IMR-90 (cell line): ENCODE measurements at regions not wholly inside any gene's neighbourhood (a gene's known extent, or its start where the extent isn't known, plus 50 kb on each side); places are given as distances from the start of the nearest gene placed in this dataset.

Source experiments
- ATAC-seq: fragments of 200-7000 bp; cut with Tn5 transposase; 2 replicates; pipeline ENCODE4 v1.9.1; 2020; ENCODE audit warnings: low read depth, mild to moderate bottlenecking, moderate library complexity
- BruUV-seq: library from RNA; stranded (reverse); fragments of 400-500 nt; replicated peaks from 2 replicates; lab custom pipeline; 2021; lab: Mats Ljungman, UMichigan
- CTCF ChIA-PET: fragments of 300-600 bp; formaldehyde crosslinking; extraction: SDS; loops from one replicate; lab custom pipeline; 2021; ENCODE audit warnings: antibody characterized with exemption; lab: Yijun Ruan, JAX
- POLR2A ChIA-PET: fragments of 300-600 bp; sonication (Branson Sonifier 250); formaldehyde crosslinking; loops from one replicate; lab custom pipeline; 2022; ENCODE audit warnings: antibody characterized with exemption; ENCODE audit not compliant: unreplicated experiment; lab: Charles Lee
- DNase-seq: peaks from one replicate; pipeline ENCODE4 v3.0.0; 2013
- H2AFZ ChIP-seq: replicated peaks from 2 replicates; pipeline ENCODE3; 2013; ENCODE audit warnings: low read length, mild to moderate bottlenecking; ENCODE audit not compliant: poor library complexity
- H2AK5ac ChIP-seq: 2 replicates; pipeline ENCODE4 v1.6.1; 2013; ENCODE audit warnings: low read depth, low read length, inconsistent platforms
- H2AK9ac ChIP-seq: replicated peaks from 2 replicates; pipeline ENCODE3; 2013; ENCODE audit warnings: mild to moderate bottlenecking, low read depth, low read length, moderate library complexity; ENCODE audit not compliant: poor library complexity
- H2BK120ac ChIP-seq: 2 replicates; pipeline ENCODE4 v1.6.1; 2013; ENCODE audit warnings: low read depth, low read length, inconsistent platforms
- H2BK15ac ChIP-seq: 3 replicates; pipeline ENCODE4 v1.6.1; 2013; ENCODE audit warnings: low read depth, low read length, inconsistent platforms
- H2BK20ac ChIP-seq: 2 replicates; pipeline ENCODE4 v1.6.1; 2013; ENCODE audit warnings: low read depth, mild to moderate bottlenecking, inconsistent platforms, low read length, moderate library complexity
- H2BK5ac ChIP-seq: 2 replicates; pipeline ENCODE4 v1.6.1; 2013; ENCODE audit warnings: mild to moderate bottlenecking, low read depth, low read length, inconsistent platforms; ENCODE audit not compliant: poor library complexity, severe bottlenecking
- H3K14ac ChIP-seq: replicated peaks from 2 replicates; pipeline ENCODE4 v1.6.1; 2013; ENCODE audit warnings: low read depth, low read length, inconsistent platforms
- H3K18ac ChIP-seq: 2 replicates; pipeline ENCODE4 v1.6.1; 2013; ENCODE audit warnings: low read depth, low read length, control low read depth
- H3K23ac ChIP-seq: 2 replicates; pipeline ENCODE4 v1.6.1; 2013; ENCODE audit warnings: low read depth, low read length, inconsistent platforms
- H3K27ac ChIP-seq: 2 replicates; pipeline ENCODE4 v1.5.1; 2013; ENCODE audit warnings: mild to moderate bottlenecking, control low read depth, low read length; ENCODE audit not compliant: insufficient read depth
- H3K27me3 ChIP-seq: 2 replicates; pipeline ENCODE4 v1.6.1; 2013; ENCODE audit warnings: low read length; ENCODE audit not compliant: control insufficient read depth, insufficient read depth
- H3K36me3 ChIP-seq: 2 replicates; pipeline ENCODE4 v1.6.1; 2013; ENCODE audit warnings: low read length, mixed read lengths; ENCODE audit not compliant: control insufficient read depth, insufficient read depth
- H3K4ac ChIP-seq: 2 replicates; pipeline ENCODE4 v1.6.1; 2013; ENCODE audit warnings: low read depth, low read length, inconsistent platforms
- H3K4me1 ChIP-seq: 2 replicates; pipeline ENCODE4 v1.6.1; 2013; ENCODE audit warnings: low read length, mixed read lengths; ENCODE audit not compliant: control insufficient read depth, insufficient read depth
- H3K4me2 ChIP-seq: 2 replicates; pipeline ENCODE4 v1.6.1; 2013; ENCODE audit warnings: low read depth, mild to moderate bottlenecking, control low read depth, low read length, moderate library complexity
- H3K4me3 ChIP-seq: 2 replicates; pipeline ENCODE4 v1.5.1; 2013; ENCODE audit warnings: low read depth, mild to moderate bottlenecking, control low read depth, low read length, moderate library complexity; ENCODE audit not compliant: insufficient read depth
- H3K56ac ChIP-seq: 2 replicates; pipeline ENCODE4 v1.6.1; 2013; ENCODE audit warnings: low read length, inconsistent platforms; ENCODE audit not compliant: insufficient read depth; ENCODE audit errors: extremely low read depth
- H3K79me1 ChIP-seq, 2 experiments: 2 replicates each; pipeline ENCODE4 v1.6.1; 2013; ENCODE audit warnings: low read length in 2 of 2, inconsistent platforms in 1 of 2, low read depth in 1 of 2
- H3K9ac ChIP-seq: 2 replicates; pipeline ENCODE4 v1.6.1; 2013; ENCODE audit warnings: low read depth, low read length, control low read depth
- H3K9me1 ChIP-seq: 2 replicates; pipeline ENCODE4 v1.6.1; 2013; ENCODE audit warnings: low read length, inconsistent platforms; ENCODE audit not compliant: insufficient read depth
- H3K9me3 ChIP-seq: 2 replicates; pipeline ENCODE4 v1.6.1; 2013; ENCODE audit warnings: low read length; ENCODE audit not compliant: control insufficient read depth, insufficient read depth
- H4K20me1 ChIP-seq: 2 replicates; pipeline ENCODE4 v1.6.1; 2013; ENCODE audit warnings: low read length, inconsistent platforms; ENCODE audit not compliant: insufficient read depth
- H4K5ac ChIP-seq: 2 replicates; pipeline ENCODE4 v1.6.1; 2013; ENCODE audit warnings: mild to moderate bottlenecking, low read depth, low read length, control low read depth
- H4K8ac ChIP-seq, 2 experiments: 2 replicates each; pipeline ENCODE4 v1.6.1; 2013; ENCODE audit warnings: low read depth in 2 of 2, low read length in 2 of 2, control low read depth in 1 of 2, inconsistent platforms in 1 of 2
- H4K91ac ChIP-seq: 2 replicates; pipeline ENCODE4 v1.6.1; 2013; ENCODE audit warnings: low read depth, low read length, inconsistent platforms; ENCODE audit not compliant: insufficient read depth
- BHLHE40 ChIP-seq: fragments of 150-350 bp; IDR thresholded peaks from 2 replicates; pipeline ENCODE4 v1.6.1; 2016; ENCODE audit warnings: mild to moderate bottlenecking, low read depth, low read length
- MAFK ChIP-seq: IDR thresholded peaks from 2 replicates; pipeline ENCODE4 v1.6.1; 2012; ENCODE audit warnings: low read depth, low read length, improper control_type of control experiment
- RFX5 ChIP-seq: IDR thresholded peaks from 2 replicates; pipeline ENCODE4 v1.8.0; 2012; ENCODE audit warnings: low read depth, mild to moderate bottlenecking, low read length, moderate library complexity
- SMC3 ChIP-seq: fragments of 150-350 bp; IDR thresholded peaks from 2 replicates; pipeline ENCODE4 v1.6.1; 2016; ENCODE audit warnings: low read depth, mild to moderate bottlenecking, antibody characterized with exemption, low read length, moderate library complexity
- WGBS, 2 experiments: methylation state at CpG; one replicate each; pipeline versions ENCODE4 v1.1.5 to v1.1.7; 2013; ENCODE audit warnings: missing lambda C conversion rate in 2 of 2; ENCODE audit not compliant: insufficient read length in 1 of 2; ENCODE audit errors: extremely low coverage in 2 of 2; 5-methylcytosine and 5-hydroxymethylcytosine counted together
- dilution Hi-C: fragments of 300-500 bp; cut with HindIII; formaldehyde crosslinking; loops from one replicate; pipeline ENCODE4 v1.14.3; 2018; ENCODE audit warnings: low sequenced_read_pairs; ENCODE audit not compliant: unreplicated experiment
- in situ Hi-C: fragments of 300-500 bp; cut with MboI; formaldehyde crosslinking; loops from 3 replicates; pipeline ENCODE4 v1.14.3; 2019; ENCODE audit warnings: low sequenced_read_pairs, inconsistent platforms, mixed read lengths
- intact Hi-C: fragments of 100-400 bp; cut with micrococcal nuclease; formaldehyde crosslinking; loops from 2 replicates; pipeline ENCODE4 v1.10.0; 2022
- TF ChIP-seq, protein P1 (sequence below): fragments of 150-350 bp; IDR thresholded peaks from 2 replicates; pipeline ENCODE4 v1.6.1; 2017; ENCODE audit warnings: mild to moderate bottlenecking, antibody characterized with exemption, low read length, low read depth
- TF ChIP-seq, protein P2 (sequence below): conservative IDR thresholded peaks from 2 replicates; pipeline ENCODE4 v1.5.1; 2012; ENCODE audit warnings: mild to moderate bottlenecking, low read depth, low read length, improper control_type of control experiment

DNA sequence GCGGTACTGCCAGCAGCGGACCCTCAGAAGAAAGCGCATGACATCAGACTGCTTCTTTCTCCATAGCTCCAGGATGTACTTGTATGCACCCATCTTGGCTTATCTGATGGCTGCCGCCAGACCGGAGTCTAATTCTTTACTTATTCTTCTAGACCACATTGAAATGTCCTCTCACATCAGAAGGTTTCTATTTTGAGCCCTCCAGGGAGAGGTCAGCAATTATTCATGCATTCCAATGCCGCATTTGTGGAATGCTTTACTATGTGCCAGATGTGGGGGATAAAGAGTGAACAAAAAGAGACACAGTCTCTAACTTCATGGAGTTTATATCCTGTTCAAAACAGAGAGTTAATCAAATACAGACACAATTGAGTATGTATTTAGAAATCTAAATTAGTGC, 230.1 kb downstream of the MIAT start:
- peak overlapping the region in 1 of 2 experiments; percentile 22; a peak in 1 of 4 replicates for H4K8ac ChIP-seq
- H3K27ac ChIP-seq = no peak overlapping the region
- no peaks in the 10 kb centered on the region for H3K36me3 ChIP-seq
- H3K9me1 ChIP-seq = peaks cover 8% of the 10 kb centered on the region
- no peak overlapping the region for H3K4me3 ChIP-seq
- peak overlapping the region; percentile 87; the same call in 1 of the 2 replicates for H4K91ac ChIP-seq
- peak overlapping the region; percentile 42; the same call in 1 of the 2 replicates for H3K14ac ChIP-seq
- H2AK9ac ChIP-seq = no peak overlapping the region
- H2BK15ac ChIP-seq = peak overlapping the region; percentile 77; the same call in 2 of the 3 replicates
- dilution Hi-C loops (no loop called here), intact Hi-C loops (no loop called here), in situ Hi-C loops (no loop called here)
- H2BK120ac ChIP-seq = peak overlapping the region; percentile 96
- H4K20me1 ChIP-seq = no peaks in the 10 kb centered on the region
- H3K23ac ChIP-seq = no peak overlapping the region
- H3K79me1 ChIP-seq = no peaks in the 10 kb centered on the region
- H3K4me2 ChIP-seq = no peak overlapping the region
- peak; percentile 91 for ATAC-seq
- no peak for TF ChIP-seq RFX5
- TF ChIP-seq, protein P1, sequence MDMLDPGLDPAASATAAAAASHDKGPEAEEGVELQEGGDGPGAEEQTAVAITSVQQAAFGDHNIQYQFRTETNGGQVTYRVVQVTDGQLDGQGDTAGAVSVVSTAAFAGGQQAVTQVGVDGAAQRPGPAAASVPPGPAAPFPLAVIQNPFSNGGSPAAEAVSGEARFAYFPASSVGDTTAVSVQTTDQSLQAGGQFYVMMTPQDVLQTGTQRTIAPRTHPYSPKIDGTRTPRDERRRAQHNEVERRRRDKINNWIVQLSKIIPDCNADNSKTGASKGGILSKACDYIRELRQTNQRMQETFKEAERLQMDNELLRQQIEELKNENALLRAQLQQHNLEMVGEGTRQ = no peak
- TF ChIP-seq SMC3 = no peak
- TF ChIP-seq, protein P2, sequence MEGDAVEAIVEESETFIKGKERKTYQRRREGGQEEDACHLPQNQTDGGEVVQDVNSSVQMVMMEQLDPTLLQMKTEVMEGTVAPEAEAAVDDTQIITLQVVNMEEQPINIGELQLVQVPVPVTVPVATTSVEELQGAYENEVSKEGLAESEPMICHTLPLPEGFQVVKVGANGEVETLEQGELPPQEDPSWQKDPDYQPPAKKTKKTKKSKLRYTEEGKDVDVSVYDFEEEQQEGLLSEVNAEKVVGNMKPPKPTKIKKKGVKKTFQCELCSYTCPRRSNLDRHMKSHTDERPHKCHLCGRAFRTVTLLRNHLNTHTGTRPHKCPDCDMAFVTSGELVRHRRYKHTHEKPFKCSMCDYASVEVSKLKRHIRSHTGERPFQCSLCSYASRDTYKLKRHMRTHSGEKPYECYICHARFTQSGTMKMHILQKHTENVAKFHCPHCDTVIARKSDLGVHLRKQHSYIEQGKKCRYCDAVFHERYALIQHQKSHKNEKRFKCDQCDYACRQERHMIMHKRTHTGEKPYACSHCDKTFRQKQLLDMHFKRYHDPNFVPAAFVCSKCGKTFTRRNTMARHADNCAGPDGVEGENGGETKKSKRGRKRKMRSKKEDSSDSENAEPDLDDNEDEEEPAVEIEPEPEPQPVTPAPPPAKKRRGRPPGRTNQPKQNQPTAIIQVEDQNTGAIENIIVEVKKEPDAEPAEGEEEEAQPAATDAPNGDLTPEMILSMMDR = no peak
- 0 out of 2 replicates have a peak, but pooled peaks have one; percentile 6 for TF ChIP-seq BHLHE40
- no peak for TF ChIP-seq MAFK
- BruUV-seq = no TSS peak
- WGBS, 2 experiments = no CpG with 5 or more reads among the region's 6 CpGs
- H2BK20ac ChIP-seq = peak overlapping the region; percentile 79; the same call in 1 of the 2 replicates
- peaks cover 15% of the 10 kb centered on the region for H3K4me1 ChIP-seq
- H4K5ac ChIP-seq = no peak overlapping the region
- no peaks in the 10 kb centered on the region for H3K27me3 ChIP-seq
- no peak overlapping the region for H3K18ac ChIP-seq
- H3K4ac ChIP-seq = peak overlapping the region; percentile 98
- H2AFZ ChIP-seq = no peak overlapping the region
- POLR2A ChIA-PET = no interaction called here
- no peak overlapping the region for H3K56ac ChIP-seq
- no peak overlapping the region for H2BK5ac ChIP-seq
- H3K9me3 ChIP-seq = no peaks in the 10 kb centered on the region
- H3K9ac ChIP-seq = no peak overlapping the region
- H2AK5ac ChIP-seq = peak overlapping the region; percentile 77; the same call in 1 of the 2 replicates
- DNase-seq = peak; percentile 74
- CTCF ChIA-PET = no interaction called here
